ENCODE measurements at regions not wholly inside any gene's neighbourhood (a gene's known extent, or its start where the extent isn't known, plus 50 kb on each side); places are given as distances from the start of the nearest gene placed in this dataset.

DNA sequence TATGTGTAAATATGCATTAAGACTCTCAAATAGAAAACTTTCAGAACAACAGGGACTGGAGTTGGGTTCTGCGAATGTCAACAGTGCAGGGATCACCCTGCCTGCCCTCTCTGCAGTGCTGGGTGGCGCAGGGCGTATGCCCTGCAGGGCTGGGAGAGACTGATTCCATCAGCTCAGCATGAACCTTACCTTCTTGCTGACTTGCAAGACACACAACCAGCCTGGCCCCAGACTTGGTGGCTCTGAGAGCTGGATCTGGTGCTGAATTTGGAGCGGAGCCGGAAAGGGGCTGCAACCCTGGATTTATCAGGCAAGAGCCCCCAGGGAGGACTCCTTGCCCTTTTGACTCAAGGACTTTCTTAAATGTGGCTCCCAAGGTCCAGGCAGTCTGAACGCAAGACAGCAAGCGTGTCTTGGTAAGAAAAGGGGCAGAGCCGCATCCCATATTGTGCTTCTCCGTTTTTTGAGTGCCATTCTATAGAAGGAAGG is 376.0 kb upstream of the IRX2 start:
- Histone ChIP-seq H3K27me3 (ENCODE audit: control insufficient read depth, insufficient read depth, low read length) (no peaks in the 10 kb centered on the region), H3K36me3 (ENCODE audit: control insufficient read depth, insufficient read depth, low read length) (no peaks in the 10 kb centered on the region), H3K4me3 (ENCODE audit: low read depth, low read length) (no peak overlapping the region)
- no peak for DNase-seq (ENCODE audit: low read depth)
- FAIRE-seq: no peak
- TF ChIP-seq, protein P1, sequence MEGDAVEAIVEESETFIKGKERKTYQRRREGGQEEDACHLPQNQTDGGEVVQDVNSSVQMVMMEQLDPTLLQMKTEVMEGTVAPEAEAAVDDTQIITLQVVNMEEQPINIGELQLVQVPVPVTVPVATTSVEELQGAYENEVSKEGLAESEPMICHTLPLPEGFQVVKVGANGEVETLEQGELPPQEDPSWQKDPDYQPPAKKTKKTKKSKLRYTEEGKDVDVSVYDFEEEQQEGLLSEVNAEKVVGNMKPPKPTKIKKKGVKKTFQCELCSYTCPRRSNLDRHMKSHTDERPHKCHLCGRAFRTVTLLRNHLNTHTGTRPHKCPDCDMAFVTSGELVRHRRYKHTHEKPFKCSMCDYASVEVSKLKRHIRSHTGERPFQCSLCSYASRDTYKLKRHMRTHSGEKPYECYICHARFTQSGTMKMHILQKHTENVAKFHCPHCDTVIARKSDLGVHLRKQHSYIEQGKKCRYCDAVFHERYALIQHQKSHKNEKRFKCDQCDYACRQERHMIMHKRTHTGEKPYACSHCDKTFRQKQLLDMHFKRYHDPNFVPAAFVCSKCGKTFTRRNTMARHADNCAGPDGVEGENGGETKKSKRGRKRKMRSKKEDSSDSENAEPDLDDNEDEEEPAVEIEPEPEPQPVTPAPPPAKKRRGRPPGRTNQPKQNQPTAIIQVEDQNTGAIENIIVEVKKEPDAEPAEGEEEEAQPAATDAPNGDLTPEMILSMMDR (IDR thresholded peaks at IDR 0.05; ENCODE audit: insufficient read depth, low read length, severe bottlenecking): no peak

DNA sequence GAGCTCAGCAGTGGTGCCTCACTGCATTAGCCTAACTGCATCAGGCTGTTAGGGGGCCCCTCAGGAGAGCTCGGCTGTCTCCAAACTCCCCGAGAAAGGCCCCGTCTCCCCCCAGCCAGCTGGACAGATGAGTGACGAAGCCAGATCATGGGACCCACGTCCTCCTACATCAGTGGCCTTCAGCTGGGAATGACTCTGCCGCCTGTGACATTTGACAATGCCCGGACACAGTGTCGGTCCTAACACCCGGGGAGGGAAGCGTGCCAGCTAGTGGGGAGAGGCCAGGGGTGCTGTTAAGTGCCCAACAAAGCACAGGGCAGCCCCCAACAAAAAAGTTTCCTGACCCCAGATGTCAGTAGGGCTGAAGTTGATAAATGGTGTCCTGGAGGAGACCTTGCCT is 375.2 kb upstream of the IRX2 start:
- Histone ChIP-seq H3K36me3 (ENCODE audit: control insufficient read depth, insufficient read depth, low read length) (no peaks in the 10 kb centered on the region), H3K27me3 (ENCODE audit: control insufficient read depth, insufficient read depth, low read length) (no peaks in the 10 kb centered on the region), H3K4me3 (ENCODE audit: low read depth, low read length) (no peak overlapping the region)
- no peak for FAIRE-seq
- no peak for DNase-seq (ENCODE audit: low read depth)
- TF ChIP-seq, protein P1 (IDR thresholded peaks at IDR 0.05; ENCODE audit: insufficient read depth, low read length, severe bottlenecking): no peak

DNA sequence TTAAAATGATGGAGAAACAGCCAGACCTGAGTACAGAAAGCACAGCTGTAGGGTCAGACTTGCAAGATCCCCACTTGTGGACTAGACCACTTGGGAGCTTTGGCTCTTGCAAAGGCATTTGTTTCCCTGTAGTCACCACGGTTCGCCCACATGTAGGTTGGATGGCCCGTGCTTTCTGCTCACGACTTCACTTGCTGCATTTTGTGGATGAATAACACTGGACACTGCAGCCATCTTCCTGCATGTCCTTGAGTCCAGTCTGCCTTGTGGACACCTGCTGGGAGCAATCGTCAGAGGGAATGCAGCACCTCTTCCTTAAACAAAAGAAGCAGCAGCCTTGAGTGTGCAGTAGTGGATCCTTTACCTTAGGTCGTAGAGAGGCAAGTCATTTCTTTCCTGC is 372.9 kb upstream of the IRX2 start:
- H3K27me3 ChIP-seq (ENCODE audit: control insufficient read depth, insufficient read depth, low read length): no peaks in the 10 kb centered on the region

DNA sequence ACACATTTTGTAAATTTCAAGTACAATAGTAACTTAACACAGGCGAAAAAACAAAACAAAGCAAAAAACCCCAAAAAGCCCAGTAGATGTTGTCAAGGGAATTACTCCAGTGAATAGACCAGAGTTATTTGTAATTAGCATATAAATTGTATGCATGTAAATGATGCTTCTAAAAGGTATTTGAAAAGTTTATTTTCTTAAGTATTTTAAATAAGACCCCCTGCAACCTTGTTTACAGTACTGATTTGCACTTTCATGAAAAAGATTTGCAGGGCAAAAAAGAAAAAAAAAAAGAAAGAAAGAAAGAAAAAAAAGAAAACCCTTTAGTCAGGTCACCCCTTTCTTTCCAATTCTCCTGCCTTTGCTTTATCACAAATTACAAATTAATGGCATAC is 372.3 kb upstream of the IRX2 start:
- no peaks in the 10 kb centered on the region for H3K36me3 ChIP-seq (ENCODE audit: control insufficient read depth, insufficient read depth, low read length)
- TF ChIP-seq, protein P1 (IDR thresholded peaks at IDR 0.05; ENCODE audit: insufficient read depth, low read length, severe bottlenecking): no peak
- DNase-seq (ENCODE audit: low read depth): no peak
- H3K4me3 ChIP-seq (ENCODE audit: low read depth, low read length): no peak overlapping the region
- FAIRE-seq: no peak
- no peaks in the 10 kb centered on the region for H3K27me3 ChIP-seq (ENCODE audit: control insufficient read depth, insufficient read depth, low read length)

More for the DNA sequence above, 372.9 kb upstream of the IRX2 start:
- no peak overlapping the region for H3K4me3 ChIP-seq (ENCODE audit: low read depth, low read length)
- no peaks in the 10 kb centered on the region for H3K36me3 ChIP-seq (ENCODE audit: control insufficient read depth, insufficient read depth, low read length)
- no peak for DNase-seq (ENCODE audit: low read depth)
- FAIRE-seq: peak; percentile 86
- TF ChIP-seq, protein P1 (IDR thresholded peaks at IDR 0.05; ENCODE audit: insufficient read depth, low read length, severe bottlenecking): no peak

DNA sequence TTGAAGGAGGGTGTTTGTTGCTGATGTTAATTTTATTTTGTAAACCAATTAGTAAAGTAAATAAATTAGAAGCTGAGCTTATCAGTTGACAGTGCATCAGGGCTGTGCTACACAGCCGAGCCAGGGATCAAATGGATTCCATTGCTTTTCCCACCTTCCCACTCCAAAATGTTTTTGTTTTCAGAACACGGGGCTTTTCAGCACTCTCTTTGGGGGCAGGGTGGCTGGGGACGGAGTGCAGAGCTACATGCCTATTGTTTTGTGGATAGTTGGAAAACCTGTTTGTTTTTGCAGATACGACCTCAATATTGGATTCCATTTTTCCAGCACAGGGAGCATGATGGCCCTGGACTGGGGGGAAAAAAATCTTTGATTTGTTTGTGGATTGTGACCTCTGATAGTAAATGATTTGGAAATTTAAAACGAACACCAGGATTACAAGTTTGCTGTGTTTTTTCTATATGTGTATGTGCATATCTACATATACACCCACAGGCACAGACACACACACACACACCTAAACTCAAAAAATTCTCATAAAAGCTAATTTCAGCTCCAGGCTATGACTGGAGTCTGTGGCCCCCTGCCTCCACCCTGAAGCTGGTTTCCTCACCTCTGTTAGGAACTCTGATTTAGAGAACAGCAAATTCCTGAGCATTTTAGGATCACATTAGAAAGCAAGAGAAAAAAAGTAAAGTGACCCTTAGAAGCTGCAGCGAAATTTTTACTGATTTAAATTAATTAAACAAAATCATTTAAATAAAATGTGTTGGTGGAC is 371.7 kb upstream of the IRX2 start:
- Histone ChIP-seq H3K27me3 (ENCODE audit: control insufficient read depth, insufficient read depth, low read length) (no peaks in the 10 kb centered on the region), H3K4me3 (ENCODE audit: low read depth, low read length) (no peak overlapping the region), H3K36me3 (ENCODE audit: control insufficient read depth, insufficient read depth, low read length) (no peaks in the 10 kb centered on the region)
- TF ChIP-seq, protein P1 (IDR thresholded peaks at IDR 0.05; ENCODE audit: insufficient read depth, low read length, severe bottlenecking): no peak
- FAIRE-seq: no peak
- DNase-seq (ENCODE audit: low read depth): no peak

DNA sequence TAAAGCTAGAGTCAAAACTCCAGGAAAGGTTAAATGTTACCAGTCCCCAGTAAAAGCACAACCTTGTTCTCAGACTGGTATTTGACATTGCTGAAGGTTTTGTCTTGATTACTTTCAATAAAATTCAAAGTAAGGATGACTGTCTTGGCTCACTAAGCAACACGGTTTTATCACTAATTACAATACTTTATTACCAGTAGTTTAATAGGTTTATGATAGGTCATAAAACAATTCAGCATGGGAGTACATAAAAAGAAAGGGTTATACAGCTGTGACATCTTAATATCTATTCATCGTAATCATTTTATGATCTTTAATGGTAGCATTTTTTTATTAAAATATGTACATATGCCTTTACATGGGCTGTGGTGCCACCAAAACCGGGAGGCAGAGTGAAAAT is 370.7 kb upstream of the IRX2 start:
- TF ChIP-seq, protein P1 (IDR thresholded peaks at IDR 0.05; ENCODE audit: insufficient read depth, low read length, severe bottlenecking): no peak
- no peaks in the 10 kb centered on the region for H3K27me3 ChIP-seq (ENCODE audit: control insufficient read depth, insufficient read depth, low read length)
- no peak overlapping the region for H3K4me3 ChIP-seq (ENCODE audit: low read depth, low read length)
- FAIRE-seq (no peak), DNase-seq (ENCODE audit: low read depth) (no peak)
- no peaks in the 10 kb centered on the region for H3K36me3 ChIP-seq (ENCODE audit: control insufficient read depth, insufficient read depth, low read length)
